GM23338 (cell line): ENCODE measurements at regions not wholly inside any gene's neighbourhood (a gene's known extent, or its start where the extent isn't known, plus 50 kb on each side); places are given as distances from the start of the nearest gene placed in this dataset.

Experiments used
- CREB1 ChIP-seq: fragments of 250-450 bp; sonication (Bioruptor Pico); IDR thresholded peaks from 2 replicates; pipeline ENCODE4 v1.5.0; 2020; ENCODE audit warnings: low read depth, mild to moderate bottlenecking, moderate library complexity
- EZH2 ChIP-seq: fragments of 200-600 bp; sonication (generic); IDR thresholded peaks from one replicate; pipeline ENCODE4 v1.8.0; 2017; ENCODE audit warnings: antibody characterized with exemption, mild to moderate bottlenecking, low read depth; ENCODE audit not compliant: unreplicated experiment
- EZH2phosphoT487 ChIP-seq: fragments of 200-600 bp; sonication (generic); IDR thresholded peaks from one replicate; pipeline ENCODE4 v1.8.1; 2018; ENCODE audit warnings: antibody characterized with exemption; ENCODE audit not compliant: unreplicated experiment
- JUNB ChIP-seq: IDR thresholded peaks from one replicate; pipeline ENCODE4 v1.6.1; 2016; ENCODE audit warnings: antibody characterized with exemption; ENCODE audit not compliant: unreplicated experiment
- NANOG ChIP-seq: IDR thresholded peaks from 2 replicates; pipeline ENCODE4 v1.6.1; 2016; ENCODE audit warnings: antibody characterized with exemption, borderline replicate concordance
- POLR2AphosphoS5 ChIP-seq: IDR thresholded peaks from 2 replicates; pipeline ENCODE4 v1.6.1; 2016; ENCODE audit warnings: antibody characterized with exemption, low read depth
- ZNF114 ChIP-seq: fragments of 250-450 bp; sonication (Bioruptor Pico); IDR thresholded peaks from 2 replicates; pipeline ENCODE4 v1.5.0; 2020; ENCODE audit warnings: mild to moderate bottlenecking, moderate library complexity
- ZNF331 ChIP-seq: fragments of 250-450 bp; sonication (Bioruptor Pico); IDR thresholded peaks from 2 replicates; pipeline ENCODE4 v1.5.0; 2020; ENCODE audit warnings: low read depth, mild to moderate bottlenecking, moderate library complexity
- TF ChIP-seq, protein P1 (sequence below), 2 experiments: fragments of 200-600 bp in 1 of 2; sonication (generic) in 1 of 2; conservative IDR thresholded peaks; 2 replicates each; pipeline versions ENCODE4 v1.5.1 to v1.6.1; 2016 to 2017; ENCODE audit warnings: antibody characterized with exemption in 2 of 2, low read depth in 2 of 2, mild to moderate bottlenecking in 2 of 2, moderate library complexity in 1 of 2
- TF ChIP-seq, protein P2 (sequence below): IDR thresholded peaks from one replicate; pipeline ENCODE4 v1.6.1; 2018; ENCODE audit warnings: antibody characterized with exemption; ENCODE audit not compliant: unreplicated experiment

DNA sequence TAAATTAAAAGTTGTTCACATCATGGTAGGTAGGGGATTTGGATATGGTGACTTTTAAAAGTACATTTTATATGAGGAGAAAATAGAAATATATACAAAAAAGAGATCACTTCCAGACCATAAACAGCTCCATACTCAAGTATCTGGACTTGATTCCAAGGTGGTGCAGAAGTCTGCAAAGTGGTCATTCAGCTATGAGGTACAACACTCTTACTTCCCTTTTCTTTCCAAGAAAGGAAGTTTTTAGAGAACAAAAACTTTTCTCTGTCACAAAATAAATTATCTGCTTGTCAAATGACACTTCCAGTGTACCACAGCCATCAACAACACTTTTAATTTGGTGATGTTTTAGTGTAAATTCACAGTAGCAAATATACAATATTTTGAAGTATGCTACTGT is 1013.5 kb downstream of the GATA3 start:
- TF ChIP-seq, protein P1, sequence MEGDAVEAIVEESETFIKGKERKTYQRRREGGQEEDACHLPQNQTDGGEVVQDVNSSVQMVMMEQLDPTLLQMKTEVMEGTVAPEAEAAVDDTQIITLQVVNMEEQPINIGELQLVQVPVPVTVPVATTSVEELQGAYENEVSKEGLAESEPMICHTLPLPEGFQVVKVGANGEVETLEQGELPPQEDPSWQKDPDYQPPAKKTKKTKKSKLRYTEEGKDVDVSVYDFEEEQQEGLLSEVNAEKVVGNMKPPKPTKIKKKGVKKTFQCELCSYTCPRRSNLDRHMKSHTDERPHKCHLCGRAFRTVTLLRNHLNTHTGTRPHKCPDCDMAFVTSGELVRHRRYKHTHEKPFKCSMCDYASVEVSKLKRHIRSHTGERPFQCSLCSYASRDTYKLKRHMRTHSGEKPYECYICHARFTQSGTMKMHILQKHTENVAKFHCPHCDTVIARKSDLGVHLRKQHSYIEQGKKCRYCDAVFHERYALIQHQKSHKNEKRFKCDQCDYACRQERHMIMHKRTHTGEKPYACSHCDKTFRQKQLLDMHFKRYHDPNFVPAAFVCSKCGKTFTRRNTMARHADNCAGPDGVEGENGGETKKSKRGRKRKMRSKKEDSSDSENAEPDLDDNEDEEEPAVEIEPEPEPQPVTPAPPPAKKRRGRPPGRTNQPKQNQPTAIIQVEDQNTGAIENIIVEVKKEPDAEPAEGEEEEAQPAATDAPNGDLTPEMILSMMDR (conservative IDR thresholded peaks at IDR 0.05; ENCODE audit: low read depth in 2 of 2), result no peak
- no peak for TF ChIP-seq EZH2phosphoT487
- TF ChIP-seq POLR2AphosphoS5, result no peak
- TF ChIP-seq ZNF331 (CRISPR knock-in tag), result no peak
- TF ChIP-seq NANOG, result no peak
- TF ChIP-seq, protein P2, sequence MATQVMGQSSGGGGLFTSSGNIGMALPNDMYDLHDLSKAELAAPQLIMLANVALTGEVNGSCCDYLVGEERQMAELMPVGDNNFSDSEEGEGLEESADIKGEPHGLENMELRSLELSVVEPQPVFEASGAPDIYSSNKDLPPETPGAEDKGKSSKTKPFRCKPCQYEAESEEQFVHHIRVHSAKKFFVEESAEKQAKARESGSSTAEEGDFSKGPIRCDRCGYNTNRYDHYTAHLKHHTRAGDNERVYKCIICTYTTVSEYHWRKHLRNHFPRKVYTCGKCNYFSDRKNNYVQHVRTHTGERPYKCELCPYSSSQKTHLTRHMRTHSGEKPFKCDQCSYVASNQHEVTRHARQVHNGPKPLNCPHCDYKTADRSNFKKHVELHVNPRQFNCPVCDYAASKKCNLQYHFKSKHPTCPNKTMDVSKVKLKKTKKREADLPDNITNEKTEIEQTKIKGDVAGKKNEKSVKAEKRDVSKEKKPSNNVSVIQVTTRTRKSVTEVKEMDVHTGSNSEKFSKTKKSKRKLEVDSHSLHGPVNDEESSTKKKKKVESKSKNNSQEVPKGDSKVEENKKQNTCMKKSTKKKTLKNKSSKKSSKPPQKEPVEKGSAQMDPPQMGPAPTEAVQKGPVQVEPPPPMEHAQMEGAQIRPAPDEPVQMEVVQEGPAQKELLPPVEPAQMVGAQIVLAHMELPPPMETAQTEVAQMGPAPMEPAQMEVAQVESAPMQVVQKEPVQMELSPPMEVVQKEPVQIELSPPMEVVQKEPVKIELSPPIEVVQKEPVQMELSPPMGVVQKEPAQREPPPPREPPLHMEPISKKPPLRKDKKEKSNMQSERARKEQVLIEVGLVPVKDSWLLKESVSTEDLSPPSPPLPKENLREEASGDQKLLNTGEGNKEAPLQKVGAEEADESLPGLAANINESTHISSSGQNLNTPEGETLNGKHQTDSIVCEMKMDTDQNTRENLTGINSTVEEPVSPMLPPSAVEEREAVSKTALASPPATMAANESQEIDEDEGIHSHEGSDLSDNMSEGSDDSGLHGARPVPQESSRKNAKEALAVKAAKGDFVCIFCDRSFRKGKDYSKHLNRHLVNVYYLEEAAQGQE, result no peak
- TF ChIP-seq JUNB, result no peak
- no peak for TF ChIP-seq EZH2
- no peak for TF ChIP-seq ZNF114
- TF ChIP-seq CREB1 (CRISPR knock-in tag), result no peak
